Endothelial cell of umbilical vein (primary cell): ENCODE measurements at regions not wholly inside any gene's neighbourhood (a gene's known extent, or its start where the extent isn't known, plus 50 kb on each side); places are given as distances from the start of the nearest gene placed in this dataset.

Experiments
- BruUV-seq: library from RNA; stranded (reverse); fragments of 400-500 nt; replicated peaks from 2 replicates; lab custom pipeline; 2021; lab: Mats Ljungman, UMichigan
- CTCF ChIA-PET: fragments of 300-600, 350-600 bp; sonication (Branson Sonifier 250); formaldehyde crosslinking; loops from one replicate; lab custom pipeline; 2021; ENCODE audit warnings: antibody characterized with exemption, inconsistent platforms; lab: Charles Lee
- POLR2A ChIA-PET: fragments of 300-600, 350-600 bp; sonication (Branson Sonifier 250); formaldehyde crosslinking; loops from one replicate; lab custom pipeline; 2021; ENCODE audit warnings: antibody characterized with exemption, inconsistent platforms; lab: Charles Lee
- DNase-seq: peaks from one replicate; pipeline ENCODE4 v3.0.0-alpha.2; 2011; ENCODE audit warnings: low read depth, low spot score
- FAIRE-seq: peaks from 2 replicates; lab custom pipeline; 2011; peaks lifted over from hg19 to GRCh38; lab: Jason Lieb, UNC
- H2AFZ ChIP-seq: 2 replicates; pipeline ENCODE4 v1.6.0; 2012; ENCODE audit warnings: low read depth, low read length, control low read depth, inconsistent platforms
- H3K27ac ChIP-seq: 2 replicates; pipeline ENCODE4 v1.5.1; 2011; ENCODE audit warnings: low read depth, mild to moderate bottlenecking, control low read depth, low read length, moderate library complexity; ENCODE audit not compliant: insufficient read depth
- H3K27me3 ChIP-seq, 2 experiments: 2 replicates each; pipeline versions ENCODE4 v1.6.0 to v1.6.1; 2011; ENCODE audit warnings: low read length in 2 of 2, mixed read lengths in 1 of 2; ENCODE audit not compliant: control insufficient read depth in 2 of 2, insufficient read depth in 2 of 2
- H3K36me3 ChIP-seq, 2 experiments: 2 replicates in 1 of 2; 3 replicates in 1 of 2; pipeline ENCODE4 v1.5.1; 2011; ENCODE audit warnings: low read length in 2 of 2, mild to moderate bottlenecking in 1 of 2, moderate library complexity in 1 of 2; ENCODE audit not compliant: control insufficient read depth in 2 of 2, insufficient read depth in 2 of 2; ENCODE audit errors: extremely low read depth in 1 of 2
- H3K4me1 ChIP-seq: 3 replicates; pipeline ENCODE4 v1.5.1; 2011; ENCODE audit warnings: mild to moderate bottlenecking, low read length; ENCODE audit not compliant: control insufficient read depth, insufficient read depth; ENCODE audit errors: extremely low read depth
- H3K4me2 ChIP-seq: 2 replicates; pipeline ENCODE4 v1.6.1; 2011; ENCODE audit warnings: low read length, control low read depth, mixed read lengths; ENCODE audit not compliant: insufficient read depth
- H3K4me3 ChIP-seq, 3 experiments: fragments of 200-600 bp in 1 of 3; sonication (generic), shearing (Covaris generic) in 1 of 3; replicated peaks in 1 of 3; 2 replicates each; pipeline ENCODE4 v1.5.1; 2011 to 2016; ENCODE audit warnings: control low read depth in 3 of 3, low read length in 3 of 3, mild to moderate bottlenecking in 2 of 3, inconsistent platforms in 1 of 3, low read depth in 1 of 3, moderate library complexity in 1 of 3; ENCODE audit not compliant: insufficient read depth in 1 of 3
- H3K79me2 ChIP-seq: 2 replicates; pipeline ENCODE4 v1.6.0; 2012; ENCODE audit warnings: low read length, inconsistent platforms; ENCODE audit not compliant: control insufficient read depth, insufficient read depth
- H3K9ac ChIP-seq: replicated peaks from 2 replicates; pipeline ENCODE3; 2011; ENCODE audit warnings: low read length, control low read depth; ENCODE audit not compliant: insufficient read depth; ENCODE audit errors: extremely low read depth
- H3K9me1 ChIP-seq: replicated peaks from 3 replicates; pipeline ENCODE4 v1.6.0; 2011; ENCODE audit warnings: mild to moderate bottlenecking, low read length; ENCODE audit not compliant: control insufficient read depth, insufficient read depth; ENCODE audit errors: extremely low read depth
- H3K9me3 ChIP-seq: replicated peaks from 2 replicates; pipeline ENCODE4 v1.5.1; 2012; ENCODE audit warnings: low read length, inconsistent platforms; ENCODE audit not compliant: control insufficient read depth, insufficient read depth
- H4K20me1 ChIP-seq: replicated peaks from 2 replicates; pipeline ENCODE3; 2011; ENCODE audit warnings: mild to moderate bottlenecking, low read length; ENCODE audit not compliant: control insufficient read depth, insufficient read depth; ENCODE audit errors: extremely low read depth
- EZH2 ChIP-seq: IDR thresholded peaks from 2 replicates; pipeline ENCODE4 v1.6.1; 2012; ENCODE audit warnings: borderline replicate concordance, low read depth, mild to moderate bottlenecking, moderate library complexity, low read length, inconsistent platforms; ENCODE audit not compliant: severe bottlenecking
- FOS ChIP-seq: IDR thresholded peaks from 2 replicates; pipeline ENCODE4 v1.6.1; 2011; ENCODE audit warnings: mild to moderate bottlenecking, low read length, moderate library complexity, borderline replicate concordance; ENCODE audit not compliant: insufficient read depth
- GATA2 ChIP-seq: IDR thresholded peaks from 2 replicates; pipeline ENCODE4 v1.7.0; 2011; ENCODE audit warnings: low read depth, mild to moderate bottlenecking, moderate library complexity, mixed read lengths, low read length; ENCODE audit not compliant: insufficient read length, insufficient read depth
- JUN ChIP-seq: IDR thresholded peaks from 2 replicates; pipeline ENCODE4 v1.6.1; 2011; ENCODE audit warnings: borderline replicate concordance, low read depth; ENCODE audit not compliant: insufficient read length, insufficient read depth
- MYC ChIP-seq: IDR thresholded peaks from one replicate; pipeline ENCODE4 v1.6.1; 2011; ENCODE audit warnings: mild to moderate bottlenecking, low read depth, low read length
- POLR2A ChIP-seq: IDR thresholded peaks from 2 replicates; pipeline ENCODE4 v1.6.1; 2012; ENCODE audit warnings: low read depth, mild to moderate bottlenecking, control low read depth, low read length
- POLR2AphosphoS5 ChIP-seq: IDR thresholded peaks from 2 replicates; pipeline ENCODE4 v1.6.1; 2012; ENCODE audit warnings: low read depth, mild to moderate bottlenecking, control low read depth, low read length, moderate library complexity; ENCODE audit not compliant: insufficient read depth
- dilution Hi-C: fragments of 300-500 bp; cut with MboI; formaldehyde crosslinking; loops from one replicate; pipeline ENCODE4 v1.15.0; 2019; ENCODE audit warnings: low sequenced_read_pairs; ENCODE audit not compliant: extremely low pct_ligation_motif_present
- intact Hi-C: fragments of 100-400 bp; cut with micrococcal nuclease; formaldehyde crosslinking; loops from one replicate; pipeline ENCODE4 v1.10.0; 2022
- TF ChIP-seq, protein P1 (sequence below), 2 donors: IDR thresholded peaks; 1 replicate in 1 of 2; 2 replicates in 1 of 2; pipeline ENCODE4 v1.5.1; 2011; ENCODE audit warnings: low read length in 2 of 2, mild to moderate bottlenecking in 2 of 2, moderate library complexity in 2 of 2, control low read depth in 1 of 2, inconsistent platforms in 1 of 2, low read depth in 1 of 2; ENCODE audit not compliant: insufficient read depth in 1 of 2; ENCODE audit errors: extremely low read depth in 1 of 2
- TF ChIP-seq, protein P2 (sequence below): IDR thresholded peaks from 2 replicates; pipeline ENCODE4 v1.6.1; 2011; ENCODE audit not compliant: insufficient read depth, insufficient read length

DNA sequence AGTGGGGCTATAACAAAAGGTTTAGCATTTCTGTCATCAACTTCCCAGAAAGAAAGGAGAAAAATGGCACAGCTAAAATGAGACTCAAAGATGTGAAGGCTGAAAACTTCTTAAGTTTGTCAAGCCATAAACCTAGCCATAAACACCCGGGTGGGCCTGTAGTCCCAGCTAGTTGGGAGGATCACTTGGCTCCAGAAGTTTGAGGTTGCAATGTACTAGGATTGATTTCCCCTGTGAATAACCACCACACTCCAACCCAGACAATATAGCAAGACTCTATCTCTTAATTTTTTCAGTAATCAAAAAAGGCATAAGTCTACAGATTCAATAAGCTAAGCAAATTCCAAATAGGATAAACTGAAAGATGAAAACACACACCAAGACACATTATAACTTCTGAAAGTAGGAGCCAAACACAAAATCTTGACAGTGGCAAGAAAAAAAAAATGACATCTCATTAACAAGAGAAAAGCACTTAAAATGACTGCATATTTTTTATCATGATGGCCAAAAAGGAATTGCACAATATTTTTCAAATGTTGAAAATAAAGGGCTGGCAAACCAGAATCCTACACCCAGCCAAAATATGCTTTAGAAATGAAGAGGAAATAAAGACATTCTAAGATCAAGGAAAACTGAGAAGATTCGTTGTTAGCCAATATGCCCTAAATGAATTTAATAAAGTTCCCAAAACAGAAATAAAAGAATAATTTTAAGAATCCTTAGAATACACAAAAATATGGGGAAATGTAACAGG, 308.4 kb downstream of the BRINP1 start:
- H3K9me1 ChIP-seq: no peaks in the 10 kb centered on the region
- H3K9ac ChIP-seq: no peak overlapping the region
- TF ChIP-seq, protein P1, sequence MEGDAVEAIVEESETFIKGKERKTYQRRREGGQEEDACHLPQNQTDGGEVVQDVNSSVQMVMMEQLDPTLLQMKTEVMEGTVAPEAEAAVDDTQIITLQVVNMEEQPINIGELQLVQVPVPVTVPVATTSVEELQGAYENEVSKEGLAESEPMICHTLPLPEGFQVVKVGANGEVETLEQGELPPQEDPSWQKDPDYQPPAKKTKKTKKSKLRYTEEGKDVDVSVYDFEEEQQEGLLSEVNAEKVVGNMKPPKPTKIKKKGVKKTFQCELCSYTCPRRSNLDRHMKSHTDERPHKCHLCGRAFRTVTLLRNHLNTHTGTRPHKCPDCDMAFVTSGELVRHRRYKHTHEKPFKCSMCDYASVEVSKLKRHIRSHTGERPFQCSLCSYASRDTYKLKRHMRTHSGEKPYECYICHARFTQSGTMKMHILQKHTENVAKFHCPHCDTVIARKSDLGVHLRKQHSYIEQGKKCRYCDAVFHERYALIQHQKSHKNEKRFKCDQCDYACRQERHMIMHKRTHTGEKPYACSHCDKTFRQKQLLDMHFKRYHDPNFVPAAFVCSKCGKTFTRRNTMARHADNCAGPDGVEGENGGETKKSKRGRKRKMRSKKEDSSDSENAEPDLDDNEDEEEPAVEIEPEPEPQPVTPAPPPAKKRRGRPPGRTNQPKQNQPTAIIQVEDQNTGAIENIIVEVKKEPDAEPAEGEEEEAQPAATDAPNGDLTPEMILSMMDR (IDR thresholded peaks at IDR 0.05; ENCODE audit: extremely low read depth in 1 of 2, insufficient read depth in 1 of 2, low read depth in 1 of 2, low read length in 2 of 2): no peak
- TF ChIP-seq FOS: no peak
- TF ChIP-seq GATA2: no peak
- TF ChIP-seq POLR2AphosphoS5: no peak
- TF ChIP-seq JUN: no peak
- TF ChIP-seq EZH2: no peak
- TF ChIP-seq, protein P2, sequence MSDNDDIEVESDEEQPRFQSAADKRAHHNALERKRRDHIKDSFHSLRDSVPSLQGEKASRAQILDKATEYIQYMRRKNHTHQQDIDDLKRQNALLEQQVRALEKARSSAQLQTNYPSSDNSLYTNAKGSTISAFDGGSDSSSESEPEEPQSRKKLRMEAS: no peak
- TF ChIP-seq POLR2A: no peak
- TF ChIP-seq MYC: no peak
- no TSS peak for BruUV-seq
- intact Hi-C loops (no loop called here), dilution Hi-C loops (no loop called here)
- H3K79me2 ChIP-seq: no peaks in the 10 kb centered on the region
- no peaks in the 10 kb centered on the region for H4K20me1 ChIP-seq
- no peaks in the 10 kb centered on the region for H3K36me3 ChIP-seq
- no peaks in the 10 kb centered on the region for H3K4me1 ChIP-seq
- H3K4me3 ChIP-seq: no peak overlapping the region
- no peak for FAIRE-seq
- ChIA-PET CTCF (no interaction called here), POLR2A (no interaction called here)
- no peaks in the 10 kb centered on the region for H3K9me3 ChIP-seq
- no peak overlapping the region for H3K27ac ChIP-seq
- no peak overlapping the region for H3K4me2 ChIP-seq
- H2AFZ ChIP-seq: no peak overlapping the region
- DNase-seq: no peak
- no peaks in the 10 kb centered on the region for H3K27me3 ChIP-seq
